ENCODE measurements at regions not wholly inside any gene's neighbourhood (a gene's known extent, or its start where the extent isn't known, plus 50 kb on each side); places are given as distances from the start of the nearest gene placed in this dataset.

DNA sequence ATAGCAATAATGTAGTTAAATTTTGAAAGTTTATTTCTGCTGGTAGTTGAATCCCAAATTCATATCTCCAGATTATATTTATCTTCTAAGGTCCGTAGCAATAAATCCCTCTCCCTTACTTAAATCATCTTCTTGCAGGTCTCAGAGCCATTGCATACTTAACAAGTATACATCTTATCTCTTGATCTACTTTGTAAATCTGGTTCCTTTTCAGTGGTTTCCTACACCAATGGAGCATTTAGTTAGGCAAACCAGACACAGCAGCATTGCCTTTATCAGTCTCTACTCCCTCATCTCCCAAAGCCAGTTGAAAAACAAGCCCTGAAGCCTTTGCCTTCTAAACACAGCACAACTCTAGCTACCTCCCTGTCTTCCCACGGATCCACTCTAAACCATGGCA is 440.9 kb downstream of the CNTN6 start:
- Histone ChIP-seq H3K27ac (no peak overlapping the region), H3K27me3 (no peaks in the 10 kb centered on the region), H3K9me3 (no peaks in the 10 kb centered on the region), H3K36me3 (no peaks in the 10 kb centered on the region), H3K4me1 (no peaks in the 10 kb centered on the region), H3K4me3 (no peak overlapping the region)
- ATAC-seq (no peak), DNase-seq (no peak)
- intact Hi-C loops (cut with DNase I): no loop called here
- no peak for TF ChIP-seq POLR2A (IDR thresholded peaks at IDR 0.05)
- TF ChIP-seq, protein P1, sequence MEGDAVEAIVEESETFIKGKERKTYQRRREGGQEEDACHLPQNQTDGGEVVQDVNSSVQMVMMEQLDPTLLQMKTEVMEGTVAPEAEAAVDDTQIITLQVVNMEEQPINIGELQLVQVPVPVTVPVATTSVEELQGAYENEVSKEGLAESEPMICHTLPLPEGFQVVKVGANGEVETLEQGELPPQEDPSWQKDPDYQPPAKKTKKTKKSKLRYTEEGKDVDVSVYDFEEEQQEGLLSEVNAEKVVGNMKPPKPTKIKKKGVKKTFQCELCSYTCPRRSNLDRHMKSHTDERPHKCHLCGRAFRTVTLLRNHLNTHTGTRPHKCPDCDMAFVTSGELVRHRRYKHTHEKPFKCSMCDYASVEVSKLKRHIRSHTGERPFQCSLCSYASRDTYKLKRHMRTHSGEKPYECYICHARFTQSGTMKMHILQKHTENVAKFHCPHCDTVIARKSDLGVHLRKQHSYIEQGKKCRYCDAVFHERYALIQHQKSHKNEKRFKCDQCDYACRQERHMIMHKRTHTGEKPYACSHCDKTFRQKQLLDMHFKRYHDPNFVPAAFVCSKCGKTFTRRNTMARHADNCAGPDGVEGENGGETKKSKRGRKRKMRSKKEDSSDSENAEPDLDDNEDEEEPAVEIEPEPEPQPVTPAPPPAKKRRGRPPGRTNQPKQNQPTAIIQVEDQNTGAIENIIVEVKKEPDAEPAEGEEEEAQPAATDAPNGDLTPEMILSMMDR (IDR thresholded peaks at IDR 0.05): no peak
- 36% methylated on average over 2 of the region's 2 CpGs for WGBS (ENCODE audit: insufficient coverage, low coverage, low lambda C conversion rate, missing lambda C conversion rate)

GRCh38 chr3:1534252-1534651 is 441.4 kb downstream of the CNTN6 start:
- TF ChIP-seq, protein P1 (IDR thresholded peaks at IDR 0.05): no peak
- no peak for TF ChIP-seq POLR2A (IDR thresholded peaks at IDR 0.05)
- intact Hi-C loops (cut with DNase I): no loop called here
- Histone ChIP-seq H3K4me3 (no peak overlapping the region), H3K27ac (no peak overlapping the region), H3K36me3 (no peaks in the 10 kb centered on the region), H3K9me3 (no peaks in the 10 kb centered on the region), H3K4me1 (no peaks in the 10 kb centered on the region), H3K27me3 (no peaks in the 10 kb centered on the region)
- no peak for DNase-seq
- WGBS (ENCODE audit: insufficient coverage, low coverage, low lambda C conversion rate, missing lambda C conversion rate): 73% methylated on average over 3 of the region's 3 CpGs
- no peak for ATAC-seq

GRCh38 chr3:1535361-1535760 is 442.5 kb downstream of the CNTN6 start:
- Histone ChIP-seq H3K27me3 (no peaks in the 10 kb centered on the region), H3K4me1 (no peaks in the 10 kb centered on the region), H3K27ac (no peak overlapping the region), H3K4me3 (no peak overlapping the region), H3K36me3 (no peaks in the 10 kb centered on the region), H3K9me3 (no peaks in the 10 kb centered on the region)
- WGBS (ENCODE audit: insufficient coverage, low coverage, low lambda C conversion rate, missing lambda C conversion rate): 25% methylated on average over 1 of the region's 1 CpG
- no peak for DNase-seq
- ATAC-seq: no peak
- intact Hi-C loops (cut with DNase I): no loop called here
- TF ChIP-seq, protein P1 (IDR thresholded peaks at IDR 0.05): no peak
- TF ChIP-seq POLR2A (IDR thresholded peaks at IDR 0.05): no peak

DNA sequence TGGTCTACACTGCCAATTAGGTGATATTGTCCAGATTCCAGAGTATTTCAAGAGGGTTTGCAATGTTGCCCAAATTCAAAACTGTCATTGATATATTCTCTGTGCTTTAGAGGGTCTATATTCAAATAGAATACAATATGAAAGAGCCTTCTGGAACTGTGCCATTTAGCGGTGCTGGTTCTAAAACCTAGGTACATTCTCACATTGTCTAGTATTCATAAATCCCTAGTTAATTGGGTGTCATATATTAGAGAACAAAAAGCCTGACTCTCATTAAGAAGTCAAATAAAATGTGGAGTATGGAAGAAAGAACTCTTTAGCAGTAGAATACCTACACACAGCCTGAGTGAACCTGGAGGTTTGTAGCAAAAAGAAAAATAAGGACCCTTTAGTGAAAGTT is 447.9 kb downstream of the CNTN6 start:
- no peak for DNase-seq
- Histone ChIP-seq H3K36me3 (no peaks in the 10 kb centered on the region), H3K27me3 (no peaks in the 10 kb centered on the region), H3K4me1 (no peaks in the 10 kb centered on the region), H3K27ac (no peak overlapping the region), H3K4me3 (no peak overlapping the region), H3K9me3 (no peaks in the 10 kb centered on the region)
- ATAC-seq: no peak
- TF ChIP-seq, protein P1 (IDR thresholded peaks at IDR 0.05): no peak
- TF ChIP-seq POLR2A (IDR thresholded peaks at IDR 0.05): no peak
- 85% methylated on average over 1 of the region's 1 CpG for WGBS (ENCODE audit: insufficient coverage, low coverage, low lambda C conversion rate, missing lambda C conversion rate)
- intact Hi-C loops (cut with DNase I): no loop called here

DNA sequence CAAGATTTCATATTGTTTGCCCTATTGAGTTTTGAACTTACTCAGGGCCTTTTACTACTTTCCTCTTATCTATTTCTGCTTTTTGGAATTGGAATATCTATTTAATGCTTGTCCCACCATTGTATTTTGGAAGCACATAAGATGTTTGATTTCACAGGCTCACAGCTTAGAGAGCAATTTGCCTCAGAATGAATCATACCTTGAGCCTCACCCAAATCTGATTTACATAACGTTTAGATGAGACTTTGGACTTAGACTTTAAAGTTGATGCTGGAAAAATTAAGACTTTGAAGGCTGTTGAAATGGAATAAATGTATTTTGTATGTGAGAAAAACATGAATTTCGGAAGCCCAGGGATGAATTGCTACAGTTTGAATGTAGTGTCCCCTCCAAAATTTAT is 458.9 kb downstream of the CNTN6 start:
- H3K36me3 ChIP-seq: no peaks in the 10 kb centered on the region
- no peak for ATAC-seq
- H3K27me3 ChIP-seq: no peaks in the 10 kb centered on the region
- 33% methylated on average over 2 of the region's 2 CpGs for WGBS (ENCODE audit: insufficient coverage, low coverage, low lambda C conversion rate, missing lambda C conversion rate)
- TF ChIP-seq, protein P1 (IDR thresholded peaks at IDR 0.05): no peak
- TF ChIP-seq POLR2A (IDR thresholded peaks at IDR 0.05): no peak
- no peak overlapping the region for H3K4me3 ChIP-seq
- no peaks in the 10 kb centered on the region for H3K9me3 ChIP-seq
- no peaks in the 10 kb centered on the region for H3K4me1 ChIP-seq
- no peak overlapping the region for H3K27ac ChIP-seq
- DNase-seq: no peak
- intact Hi-C loops (cut with DNase I): no loop called here

Measured in right lobe of liver (tissue), 6 donors.